Stimulated activated CD8-positive, alpha-beta memory T cell treated with anti-CD3 and anti-CD28 coated beads, Interleukin-2, amount 100 ng/mL, for 1 hour (primary cell): ENCODE measurements at regions not wholly inside any gene's neighbourhood (a gene's known extent, or its start where the extent isn't known, plus 50 kb on each side); places are given as distances from the start of the nearest gene placed in this dataset.
"Not testable (repeated sequence)": the region's sequence is repeated elsewhere in the genome, so short reads cannot be mapped to it uniquely, and the experiment has no call there.

Experiments
- DNase-seq, 2 donors: peaks; one replicate each; pipeline ENCODE4 v3.0.0-alpha.2; 2020; ENCODE audit warnings: low read depth in 2 of 2

GRCh38 chr9:7545371-7546165, 254.0 kb downstream of the DMAC1 start:
- no peak for DNase-seq

GRCh38 chr9:7542693-7543092, 256.9 kb downstream of the DMAC1 start:
- no peak for DNase-seq

- no peak for DNase-seq
These were observed 257.5 kb downstream of the DMAC1 start for GRCh38 chr9:7542126-7542525.

- no peak for DNase-seq
These were observed 263.2 kb downstream of the DMAC1 start for GRCh38 chr9:7536310-7536939.

- no peak for DNase-seq
These were observed 265.2 kb downstream of the DMAC1 start for GRCh38 chr9:7534211-7534935.

- no peak for DNase-seq
These were observed 266.0 kb downstream of the DMAC1 start for GRCh38 chr9:7533376-7534090.

GRCh38 chr9:7523426-7524043, 276.0 kb downstream of the DMAC1 start:
- no peak for DNase-seq

- DNase-seq = no peak
These were observed 279.2 kb downstream of the DMAC1 start for GRCh38 chr9:7520396-7520795.

GRCh38 chr9:7516376-7516775, 283.2 kb downstream of the DMAC1 start:
- DNase-seq = no peak

- no peak for DNase-seq
These were observed 289.4 kb downstream of the DMAC1 start for GRCh38 chr9:7510199-7510598.

GRCh38 chr9:7509576-7510145, 289.9 kb downstream of the DMAC1 start:
- DNase-seq = no peak

- no peak for DNase-seq
These were observed 291.1 kb downstream of the DMAC1 start for GRCh38 chr9:7508516-7508915.

- DNase-seq = no peak
These were observed 291.9 kb downstream of the DMAC1 start for GRCh38 chr9:7507566-7508270.

- DNase-seq = no peak
These were observed 292.6 kb downstream of the DMAC1 start for GRCh38 chr9:7507026-7507425.

GRCh38 chr9:7500521-7500920, 299.1 kb downstream of the DMAC1 start:
- no peak for DNase-seq

GRCh38 chr9:7491641-7492040, 307.9 kb downstream of the DMAC1 start:
- DNase-seq = no peak

GRCh38 chr9:7490317-7491108, 309.1 kb downstream of the DMAC1 start:
- no peak for DNase-seq

GRCh38 chr9:7489036-7489435, 310.5 kb downstream of the DMAC1 start:
- no peak for DNase-seq

- not testable (repeated sequence) for DNase-seq
These were observed 315.6 kb downstream of the DMAC1 start for GRCh38 chr9:7484014-7484413.

GRCh38 chr9:7481570-7481969, 318.0 kb downstream of the DMAC1 start:
- DNase-seq = no peak
